Right lobe of liver (tissue), 6 donors: ENCODE measurements at regions not wholly inside any gene's neighbourhood (a gene's known extent, or its start where the extent isn't known, plus 50 kb on each side); places are given as distances from the start of the nearest gene placed in this dataset.

ENCODE experiments used
- ATAC-seq, 4 donors: fragments of 200-7000 bp; cut with Tn5 transposase; one replicate each; pipeline ENCODE4 v1.9.1; 2020; ENCODE audit warnings: mild to moderate bottlenecking in 4 of 4, moderate library complexity in 4 of 4
- DNase-seq, 3 donors: peaks; one replicate each; pipeline ENCODE4 v3.0.0-alpha.2; 2020
- H3K27ac ChIP-seq, 3 donors: fragments of 200-600 bp; one replicate each; pipeline ENCODE4 v1.8.0; 2022
- H3K27me3 ChIP-seq, 2 donors: fragments of 200-600 bp; one replicate each; pipeline ENCODE4 v1.8.0; 2022
- H3K36me3 ChIP-seq, 4 donors: fragments of 200-600 bp; sonication (generic) in 1 of 4; one replicate each; pipeline versions ENCODE4 v1.5.1 to v1.8.0; 2017 to 2022; ENCODE audit warnings: control low read depth in 1 of 4
- H3K4me1 ChIP-seq, 4 donors: fragments of 200-600 bp; sonication (generic) in 1 of 4; one replicate each; pipeline versions ENCODE4 v1.5.1 to v1.8.0; 2017 to 2022; ENCODE audit warnings: control low read depth in 1 of 4
- H3K4me3 ChIP-seq, 3 donors: fragments of 200-600 bp; one replicate each; pipeline ENCODE4 v1.8.0; 2022
- H3K9me3 ChIP-seq, 4 donors: fragments of 200-600 bp; sonication (generic) in 1 of 4; one replicate each; pipeline versions ENCODE4 v1.5.1 to v1.8.0; 2017 to 2022; ENCODE audit warnings: control low read depth in 1 of 4
- POLR2A ChIP-seq: fragments of 450-650 bp; IDR thresholded peaks from one replicate; pipeline ENCODE4 v1.6.1; 2017; ENCODE audit warnings: antibody characterized with exemption, mild to moderate bottlenecking
- WGBS: methylation state at CpG from one replicate; pipeline ENCODE4 v1.1.6; 2018; ENCODE audit warnings: low coverage, low lambda C conversion rate; ENCODE audit not compliant: insufficient coverage; ENCODE audit errors: missing lambda C conversion rate; 5-methylcytosine and 5-hydroxymethylcytosine counted together
- intact Hi-C, 2 donors: fragments of 100-400 bp; cut with DNase I; formaldehyde crosslinking; loops; one replicate each; pipeline versions ENCODE4 v1.11.2 to v1.14.1; 2022
- TF ChIP-seq, protein P1 (sequence below), 4 donors: fragments of 200-600 bp in 3 of 4; fragments of 450-650 bp in 1 of 4; IDR thresholded peaks; one replicate each; pipeline versions ENCODE4 v1.5.1 to v1.8.0; 2016 to 2022; ENCODE audit warnings: antibody characterized with exemption in 4 of 4, mild to moderate bottlenecking in 2 of 4
- donor health status: DM: no; HTN: yes; CAD: no.
- donor health status: DM: no; HTN: no; CAD: no.
- donor health status: DM: no; HTN: no; CAD: no.
- donor health status: DM: no; HTN: yes; CAD: no.
- donor health status: DM: no; HTN: yes; CAD: no.

DNA sequence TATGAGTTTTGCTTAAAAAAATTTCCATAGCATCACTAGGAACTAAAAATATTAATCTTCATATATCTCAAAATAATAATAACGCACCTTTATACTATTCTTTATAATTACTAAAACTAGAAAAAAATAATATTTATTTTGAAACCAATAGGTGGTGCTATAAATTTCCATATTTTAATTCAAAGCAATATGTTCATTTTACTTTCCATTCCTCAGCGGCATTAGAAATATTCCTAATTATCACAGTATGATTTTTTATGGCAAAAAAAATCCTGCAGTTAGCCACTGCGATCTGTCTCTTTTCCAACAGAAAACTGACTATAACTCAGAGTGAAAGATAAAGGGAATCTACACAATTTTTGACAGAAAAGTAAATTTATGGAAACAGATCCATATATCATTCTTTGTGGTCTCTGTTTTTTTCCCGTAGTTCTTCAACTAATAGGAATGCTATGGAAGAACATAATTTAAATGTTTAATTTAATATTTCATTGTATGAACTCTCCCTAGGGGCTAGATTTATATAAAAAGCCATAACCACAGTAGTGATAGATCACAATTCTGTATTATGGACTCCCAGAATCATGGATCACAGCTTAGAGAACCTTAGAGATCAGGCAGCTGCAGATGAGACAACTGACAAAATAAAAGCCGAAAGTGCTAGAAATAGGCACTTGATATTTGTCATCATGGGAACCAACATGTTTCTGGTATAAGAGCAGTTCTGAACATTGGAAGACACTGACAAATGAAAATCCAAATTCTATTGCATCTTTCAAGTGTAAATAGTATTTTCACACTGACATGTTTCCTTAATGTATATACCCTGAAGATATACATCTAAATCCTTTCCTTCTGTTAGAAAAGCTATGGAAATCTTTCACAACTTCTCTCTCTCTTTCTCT, 167.7 kb upstream of the MPDZ start:
- ATAC-seq (no peak), DNase-seq (no peak)
- H3K4me1 ChIP-seq = no peaks in the 10 kb centered on the region
- TF ChIP-seq, protein P1, sequence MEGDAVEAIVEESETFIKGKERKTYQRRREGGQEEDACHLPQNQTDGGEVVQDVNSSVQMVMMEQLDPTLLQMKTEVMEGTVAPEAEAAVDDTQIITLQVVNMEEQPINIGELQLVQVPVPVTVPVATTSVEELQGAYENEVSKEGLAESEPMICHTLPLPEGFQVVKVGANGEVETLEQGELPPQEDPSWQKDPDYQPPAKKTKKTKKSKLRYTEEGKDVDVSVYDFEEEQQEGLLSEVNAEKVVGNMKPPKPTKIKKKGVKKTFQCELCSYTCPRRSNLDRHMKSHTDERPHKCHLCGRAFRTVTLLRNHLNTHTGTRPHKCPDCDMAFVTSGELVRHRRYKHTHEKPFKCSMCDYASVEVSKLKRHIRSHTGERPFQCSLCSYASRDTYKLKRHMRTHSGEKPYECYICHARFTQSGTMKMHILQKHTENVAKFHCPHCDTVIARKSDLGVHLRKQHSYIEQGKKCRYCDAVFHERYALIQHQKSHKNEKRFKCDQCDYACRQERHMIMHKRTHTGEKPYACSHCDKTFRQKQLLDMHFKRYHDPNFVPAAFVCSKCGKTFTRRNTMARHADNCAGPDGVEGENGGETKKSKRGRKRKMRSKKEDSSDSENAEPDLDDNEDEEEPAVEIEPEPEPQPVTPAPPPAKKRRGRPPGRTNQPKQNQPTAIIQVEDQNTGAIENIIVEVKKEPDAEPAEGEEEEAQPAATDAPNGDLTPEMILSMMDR (IDR thresholded peaks at IDR 0.05) = peak in 2 of 4 donors; percentile 9 to 27
- TF ChIP-seq POLR2A = no peak
- WGBS = 37% methylated on average over 4 of the region's 5 CpGs
- H3K27ac ChIP-seq = no peak overlapping the region
- H3K27me3 ChIP-seq = no peaks in the 10 kb centered on the region
- H3K9me3 ChIP-seq = no peaks in the 10 kb centered on the region
- intact Hi-C loops = no loop called here
- H3K4me3 ChIP-seq = no peak overlapping the region
- H3K36me3 ChIP-seq = no peaks in the 10 kb centered on the region

DNA sequence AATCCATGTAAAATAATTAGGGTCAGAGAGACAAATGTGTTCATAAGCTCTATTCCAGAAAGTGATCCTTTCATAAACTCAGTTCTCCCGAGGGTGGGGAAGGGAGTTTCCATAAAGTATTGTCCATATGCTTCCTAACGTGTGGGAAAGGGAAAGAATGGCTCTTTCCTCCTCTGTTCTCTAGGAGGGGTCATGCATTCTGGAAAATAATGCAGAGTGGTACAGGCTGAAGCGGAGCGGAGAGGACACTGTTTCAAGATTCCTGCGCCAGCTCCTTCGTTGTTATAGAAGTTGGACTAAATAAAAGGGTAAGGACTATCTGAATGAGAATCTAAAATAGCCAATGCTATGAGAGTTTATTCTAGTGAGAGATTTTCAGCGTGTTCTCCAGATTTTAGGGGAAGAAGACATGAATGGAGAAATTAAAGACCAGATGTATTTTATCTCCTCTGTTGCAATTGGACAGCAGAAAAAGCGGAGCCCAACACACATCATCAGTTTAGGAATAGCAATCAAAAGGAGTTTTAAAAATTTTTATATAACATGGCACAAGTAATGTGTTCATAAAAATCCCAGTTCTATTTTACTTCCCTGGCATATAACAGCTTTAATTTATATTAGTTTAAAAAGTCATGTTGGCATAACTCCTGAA, 166.9 kb upstream of the MPDZ start:
- Histone ChIP-seq H3K4me1 (no peaks in the 10 kb centered on the region), H3K36me3 (no peaks in the 10 kb centered on the region), H3K9me3 (no peaks in the 10 kb centered on the region), H3K4me3 (no peak overlapping the region), H3K27ac (no peak overlapping the region), H3K27me3 (no peaks in the 10 kb centered on the region)
- no peak for DNase-seq
- ATAC-seq = no peak
- WGBS = 81% methylated on average over 8 of the region's 8 CpGs
- TF ChIP-seq POLR2A = no peak
- TF ChIP-seq, protein P1 (IDR thresholded peaks at IDR 0.05) = no peak
- intact Hi-C loops = no loop called here

DNA sequence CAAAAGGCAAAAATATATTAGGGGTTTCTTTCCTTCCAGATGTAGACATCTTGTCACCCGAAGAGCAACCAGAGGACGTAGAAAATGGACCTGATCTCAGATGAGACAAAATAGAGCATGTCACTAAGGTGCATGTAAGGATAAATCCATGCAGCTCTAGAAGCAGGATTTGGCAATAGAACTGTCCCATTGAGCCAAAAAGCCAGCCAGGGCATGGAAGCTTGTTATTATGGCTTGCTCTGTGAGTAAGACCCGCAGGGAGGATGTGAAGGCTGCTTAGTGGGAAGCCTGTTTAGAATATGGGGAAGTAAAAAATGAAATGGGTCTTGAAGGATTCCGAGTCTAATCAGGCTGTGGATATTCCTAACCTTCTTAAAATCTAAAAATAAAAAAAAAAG, 165.6 kb upstream of the MPDZ start:
- DNase-seq (no peak), ATAC-seq (no peak)
- Histone ChIP-seq H3K4me1 (no peaks in the 10 kb centered on the region), H3K27me3 (no peaks in the 10 kb centered on the region), H3K27ac (no peak overlapping the region), H3K4me3 (no peak overlapping the region), H3K9me3 (no peaks in the 10 kb centered on the region), H3K36me3 (no peaks in the 10 kb centered on the region)
- intact Hi-C loops = no loop called here
- WGBS = 35% methylated on average over 4 of the region's 4 CpGs
- no peak for TF ChIP-seq POLR2A
- TF ChIP-seq, protein P1 (IDR thresholded peaks at IDR 0.05) = no peak

DNA sequence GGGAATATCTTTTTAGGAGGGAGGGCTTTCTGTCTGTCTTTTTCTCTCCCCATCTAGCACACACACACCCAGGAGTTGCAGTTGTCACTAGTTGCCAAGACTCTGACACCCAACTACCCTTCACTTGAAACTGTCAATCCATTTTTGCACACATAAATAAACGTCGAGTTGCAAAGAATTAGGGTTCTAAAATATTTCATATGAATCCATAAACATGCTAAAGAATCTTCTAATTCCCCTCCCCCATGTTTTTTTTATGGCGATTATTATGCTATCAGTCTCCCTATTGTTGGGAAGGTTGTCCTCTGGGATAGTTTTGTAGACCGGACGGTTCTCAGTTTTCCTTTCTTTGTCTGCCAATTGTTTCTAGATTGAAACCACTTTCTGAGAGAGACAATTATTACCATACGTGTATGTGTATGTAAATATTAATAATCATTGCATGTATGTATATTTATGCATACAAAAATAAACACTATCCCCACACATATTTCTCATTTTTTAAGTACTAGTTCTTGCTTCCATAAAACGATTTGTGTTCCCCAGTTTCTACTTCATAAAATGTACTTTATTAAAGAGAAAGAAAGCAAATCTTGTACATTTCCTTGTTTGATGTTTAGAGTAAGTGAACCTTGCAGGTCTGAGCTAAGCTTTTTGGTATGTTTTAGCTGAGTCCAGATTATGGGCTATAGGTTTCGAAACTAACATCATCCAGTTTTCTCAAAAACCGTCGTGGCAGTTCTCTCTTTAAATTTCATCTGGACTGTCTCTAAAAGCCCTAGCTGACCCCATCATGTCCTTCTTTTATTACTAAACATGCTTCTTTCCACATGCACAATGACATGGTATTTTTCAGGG, 165.0 kb upstream of the MPDZ start:
- Histone ChIP-seq H3K9me3 (no peaks in the 10 kb centered on the region), H3K27ac (no peak overlapping the region), H3K27me3 (no peaks in the 10 kb centered on the region), H3K4me3 (no peak overlapping the region), H3K36me3 (no peaks in the 10 kb centered on the region), H3K4me1 (no peaks in the 10 kb centered on the region)
- DNase-seq = no peak
- WGBS = 47% methylated on average over 10 of the region's 10 CpGs
- ATAC-seq = no peak
- intact Hi-C loops = no loop called here
- TF ChIP-seq POLR2A = no peak
- TF ChIP-seq, protein P1 (IDR thresholded peaks at IDR 0.05) = no peak
